KBM-7 (cell line): ENCODE measurements at regions not wholly inside any gene's neighbourhood (a gene's known extent, or its start where the extent isn't known, plus 50 kb on each side); places are given as distances from the start of the nearest gene placed in this dataset.
"Not testable (repeated sequence)": the region's sequence is repeated elsewhere in the genome, so short reads cannot be mapped to it uniquely, and the experiment has no call there.

Experiments used
- DNase-seq: peaks from one replicate; pipeline ENCODE4 v3.0.0-alpha.2; 2015
- in situ Hi-C: fragments of 300-500 bp; cut with MboI; formaldehyde crosslinking; loops from 2 replicates; pipeline ENCODE4 v1.14.3; 2020; ENCODE audit warnings: low sequenced_read_pairs, low pct_unique_long_range_greater_than_20kb, mixed read lengths

DNA sequence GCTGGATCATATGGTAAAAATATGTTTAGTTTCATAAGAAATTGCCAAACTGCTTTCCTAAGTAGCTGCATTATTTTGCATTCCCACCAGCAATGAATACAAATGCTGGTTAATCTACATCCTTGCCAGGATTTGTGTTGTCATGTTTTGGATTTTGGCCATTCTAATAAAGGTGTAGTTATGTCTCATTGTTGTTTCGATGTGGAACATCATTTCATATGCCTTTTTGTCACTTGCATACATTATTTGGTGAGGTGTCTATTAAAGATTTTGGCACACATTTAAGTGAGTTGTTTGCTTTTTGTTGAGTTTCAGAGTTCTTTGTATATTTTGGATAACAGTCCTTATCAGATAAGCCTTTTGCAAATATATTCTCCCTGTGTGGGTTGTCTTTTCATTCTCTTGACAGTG is 299.2 kb upstream of the TFPI start:
- no peak for DNase-seq

DNA sequence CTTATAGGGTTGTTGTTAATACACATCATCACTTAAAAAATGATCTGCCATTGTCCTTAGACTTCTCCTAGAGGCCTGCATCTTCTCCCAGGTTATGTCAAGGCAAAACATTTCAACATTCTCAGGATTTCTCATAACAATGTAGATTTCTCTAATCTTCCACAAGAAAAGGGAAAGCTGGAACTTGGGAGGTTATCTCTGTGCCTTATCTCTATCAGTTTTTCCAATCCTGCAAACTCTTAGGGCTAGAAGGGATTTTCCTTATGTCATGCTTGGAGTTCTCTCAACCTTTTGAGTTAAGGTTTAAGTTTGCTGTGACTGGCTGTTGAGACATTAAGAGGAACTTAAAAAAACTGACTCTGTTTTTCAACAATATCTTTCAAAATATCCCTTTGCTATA is 300.6 kb upstream of the TFPI start:
- in situ Hi-C loops = no loop called here

More for the DNA sequence above, 299.2 kb upstream of the TFPI start:
- in situ Hi-C loops = no loop called here

DNA sequence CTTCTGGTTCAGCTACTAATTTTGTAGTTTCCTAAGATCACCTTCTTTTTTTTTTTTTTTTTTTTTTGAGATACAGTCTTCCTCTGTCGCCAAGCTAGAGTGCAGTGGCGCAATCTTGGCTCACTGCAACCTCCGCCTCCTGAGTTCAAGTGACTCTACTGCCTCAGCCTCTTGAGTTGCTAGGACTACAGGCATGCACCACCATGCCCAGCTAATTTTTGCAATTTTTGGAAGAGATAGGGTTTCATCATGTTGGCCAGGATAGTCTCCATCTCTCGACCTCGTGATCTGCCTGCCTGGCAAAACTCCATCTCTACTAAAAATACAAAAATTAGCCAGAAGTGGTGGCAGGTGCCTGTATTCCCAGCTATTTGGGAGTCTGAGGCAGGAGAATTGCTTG is 301.5 kb upstream of the TFPI start:
- in situ Hi-C loops = no loop called here
- DNase-seq = no peak

More for the DNA sequence above, 300.6 kb upstream of the TFPI start:
- DNase-seq = no peak

DNA sequence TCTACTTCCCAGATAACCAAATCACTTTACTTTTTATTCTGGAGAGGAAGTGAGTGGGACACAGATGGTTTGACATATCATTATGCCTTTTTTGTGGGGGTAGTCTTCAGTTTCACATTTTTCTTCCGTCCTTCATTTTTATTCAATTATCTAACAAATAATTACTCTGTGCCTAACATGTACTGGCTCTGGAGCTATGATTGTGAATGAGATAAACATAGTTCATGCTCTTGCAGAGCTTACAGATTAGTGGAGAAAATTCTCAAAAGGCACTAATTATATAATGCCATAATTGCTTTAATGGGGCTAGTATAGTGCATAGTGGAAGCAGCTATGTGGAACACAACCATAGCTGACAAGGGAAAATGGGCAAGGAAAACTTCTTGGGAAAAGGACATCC is 303.6 kb upstream of the TFPI start:
- DNase-seq = no peak
- in situ Hi-C loops = no loop called here

DNA sequence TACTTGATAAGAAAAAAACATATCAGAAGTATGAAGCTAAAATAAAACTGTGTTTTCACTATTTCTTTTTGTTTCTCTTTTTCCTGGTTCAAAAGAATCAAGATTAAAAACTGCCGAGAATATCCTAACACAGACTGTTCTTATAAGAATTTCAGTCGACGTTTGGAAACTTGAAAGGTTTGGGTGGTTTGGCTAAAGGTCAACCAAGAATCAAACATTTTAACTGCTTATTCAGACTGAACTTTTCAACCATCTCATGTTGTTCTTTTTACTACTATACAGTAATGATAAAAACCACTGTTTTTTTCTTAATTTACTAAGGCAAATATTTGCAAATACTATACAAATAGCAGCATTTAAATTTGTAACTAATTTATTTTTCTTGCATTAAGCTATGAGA is 308.5 kb upstream of the TFPI start:
- in situ Hi-C loops = no loop called here

DNA sequence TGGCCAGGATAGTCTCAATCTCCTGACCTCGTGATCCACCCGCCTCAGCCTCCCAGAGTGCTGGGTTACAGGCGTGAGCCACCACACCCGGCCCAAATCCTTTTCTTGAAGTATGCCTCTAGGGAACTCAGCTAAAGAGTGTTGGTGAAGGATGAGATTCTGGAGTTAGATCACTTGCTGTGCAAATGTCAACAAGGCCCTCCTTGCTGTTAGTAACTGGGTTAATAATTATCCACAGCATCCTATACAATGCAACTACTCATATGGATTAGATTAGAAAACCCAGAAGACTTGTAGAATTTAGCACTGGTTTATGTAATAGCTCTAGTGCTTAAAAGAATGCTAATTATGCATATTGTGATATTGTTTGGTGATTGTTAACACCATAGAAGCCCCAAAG is 310.8 kb upstream of the TFPI start:
- DNase-seq = no peak
- in situ Hi-C loops = no loop called here

More for the DNA sequence above, 308.5 kb upstream of the TFPI start:
- no peak for DNase-seq

DNA sequence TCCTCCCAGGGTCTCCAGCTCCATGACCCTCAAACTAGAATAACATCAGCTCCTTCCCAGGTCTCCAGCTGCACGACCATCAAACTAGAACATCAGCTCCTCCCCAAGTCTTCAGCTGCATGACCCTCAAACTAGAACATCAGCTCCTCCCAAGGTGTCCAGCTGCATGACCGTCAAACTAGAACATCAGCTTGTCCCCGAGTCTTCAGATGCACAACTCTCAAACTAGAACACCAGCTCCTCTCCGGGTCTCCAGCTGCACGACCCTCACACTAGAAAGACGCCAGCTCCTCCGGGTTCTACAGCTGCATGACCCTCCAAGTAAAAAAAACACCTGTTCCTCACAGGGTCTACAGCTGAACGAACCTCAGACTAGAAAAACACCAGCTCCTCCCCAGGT is 312.9 kb upstream of the TFPI start:
- in situ Hi-C loops = no loop called here
- DNase-seq = no peak

DNA sequence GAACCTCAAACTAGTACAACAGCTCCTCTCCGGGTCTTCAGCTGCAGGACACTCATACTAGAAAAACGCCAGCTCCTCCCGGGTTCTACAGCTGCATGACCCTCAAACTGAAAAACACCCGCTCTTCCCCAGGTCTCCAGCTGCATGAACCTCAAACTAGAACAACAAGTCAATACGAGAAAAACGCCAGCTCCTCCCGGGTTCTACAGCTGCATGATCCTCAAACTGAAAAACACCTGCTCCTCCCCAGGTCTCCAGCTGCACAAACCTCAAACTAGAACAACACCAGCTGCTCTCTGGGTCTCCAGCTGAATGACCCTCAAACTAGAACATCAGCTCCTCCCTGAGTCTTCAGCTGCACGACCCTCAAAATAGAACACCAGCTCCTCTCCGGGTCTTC is 315.0 kb upstream of the TFPI start:
- in situ Hi-C loops = no loop called here
- DNase-seq = no peak

DNA sequence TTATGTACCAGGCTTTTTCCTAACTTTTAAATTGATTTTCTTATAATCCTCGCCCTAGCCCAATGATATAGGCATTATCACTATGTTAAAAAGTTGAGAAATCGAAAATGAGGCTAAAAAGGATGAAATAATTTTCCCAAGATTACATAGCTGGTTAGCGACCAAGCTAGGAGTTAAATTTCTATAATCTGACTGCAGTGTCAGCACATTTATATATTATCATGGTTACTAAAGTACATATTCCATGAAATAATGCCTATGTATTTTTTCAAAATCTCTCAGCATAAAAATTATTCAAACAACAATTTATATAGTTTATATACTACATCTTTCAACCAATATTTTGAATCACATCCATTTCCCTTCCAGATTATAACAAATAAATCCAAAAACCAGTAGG is 317.3 kb upstream of the TFPI start:
- in situ Hi-C loops = no loop called here
- no peak for DNase-seq

DNA sequence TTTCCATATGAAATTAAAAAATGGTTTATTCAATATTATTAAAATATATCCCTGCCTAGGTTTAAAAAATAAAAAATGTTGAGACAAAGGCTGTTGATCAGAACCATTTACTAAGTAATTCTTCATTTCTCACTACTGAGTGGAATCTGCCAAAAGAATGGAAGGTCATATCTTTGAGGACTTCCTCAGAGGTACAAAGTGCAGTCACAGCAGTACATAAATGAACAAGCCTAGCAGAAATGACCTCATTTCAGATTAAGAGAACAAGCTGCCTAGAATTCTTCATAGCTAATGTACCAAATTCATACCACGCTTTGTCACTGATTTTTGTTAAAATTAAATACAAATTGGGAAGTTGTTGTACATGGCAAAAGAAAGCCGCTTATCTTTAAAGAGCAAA is 318.9 kb upstream of the TFPI start:
- in situ Hi-C loops = no loop called here
- DNase-seq = no peak

DNA sequence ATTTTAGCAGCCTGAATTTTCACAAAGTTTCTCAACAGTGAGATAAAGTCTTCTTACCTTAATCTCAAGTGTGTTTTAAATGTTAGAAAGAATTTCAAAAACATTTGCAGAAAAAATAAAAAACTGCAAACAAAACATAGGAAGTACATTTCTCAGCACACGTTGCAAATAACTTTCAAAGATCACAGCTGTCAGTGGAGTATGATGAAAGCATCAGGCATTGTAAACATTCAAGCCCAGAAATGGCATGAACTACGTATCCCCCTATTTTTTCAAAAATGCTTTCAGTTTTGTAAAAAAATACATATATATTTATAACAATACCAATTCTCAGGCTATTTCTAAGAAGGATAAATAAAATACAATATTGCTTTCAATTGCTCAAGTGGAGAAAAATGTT is 320.6 kb upstream of the TFPI start:
- DNase-seq = no peak
- in situ Hi-C loops = no loop called here

DNA sequence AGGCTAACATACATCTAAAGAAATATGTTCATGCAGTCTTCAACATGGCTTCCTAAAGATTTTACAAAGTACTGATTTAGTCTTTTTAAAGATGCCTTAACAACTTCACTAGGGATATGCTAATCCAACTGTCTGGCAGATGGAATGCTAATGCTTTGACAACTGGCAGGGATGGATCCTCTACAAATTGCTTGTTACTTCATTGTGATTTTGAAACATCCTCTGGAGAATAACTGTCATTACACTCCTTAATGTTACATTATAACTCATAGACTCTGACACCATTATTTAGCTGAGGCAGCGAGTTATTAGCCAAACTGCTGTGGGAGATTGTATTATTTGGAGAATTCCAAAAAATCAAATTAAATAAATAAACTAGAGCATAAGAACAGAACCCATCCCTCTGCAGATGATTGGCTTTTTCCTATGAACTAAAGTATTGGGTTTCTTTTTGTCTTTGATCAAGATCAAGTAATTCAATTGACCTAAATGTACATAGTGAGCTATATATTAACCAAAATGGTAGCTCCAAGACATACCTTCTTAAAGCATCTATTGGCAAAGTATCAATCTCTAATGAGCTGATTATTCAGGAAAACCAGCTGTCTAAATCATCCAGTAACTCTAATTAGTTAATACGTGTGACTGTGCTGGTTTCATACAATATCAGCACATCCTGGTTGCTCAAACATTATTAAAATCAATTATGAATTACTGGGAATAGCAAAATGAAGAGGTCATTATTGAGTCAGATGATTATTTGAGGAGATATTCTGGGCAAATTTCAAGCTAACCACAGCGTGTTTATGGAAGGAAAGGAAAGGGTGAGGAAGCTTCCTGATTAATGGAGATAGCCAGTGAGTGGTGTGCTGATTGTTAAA is 321.3 kb upstream of the TFPI start:
- in situ Hi-C loops = no loop called here

DNA sequence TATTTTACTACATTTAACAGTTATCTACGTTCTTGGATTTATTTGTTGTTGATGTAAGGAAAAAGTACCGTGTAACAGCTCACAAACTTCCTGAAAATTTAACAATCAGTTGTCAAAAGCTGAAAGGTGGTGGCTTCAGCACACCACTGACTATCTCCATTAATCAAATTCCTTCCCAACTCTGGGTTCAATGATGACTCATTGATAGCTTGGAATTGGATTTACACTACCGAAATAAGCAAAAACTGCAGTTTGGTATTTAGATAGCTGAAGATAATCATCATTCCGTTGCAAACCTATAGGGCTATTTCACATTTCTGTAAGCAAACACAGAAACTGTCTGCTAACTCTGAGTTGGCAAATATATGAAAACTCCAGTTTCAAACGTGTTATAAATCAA is 322.3 kb upstream of the TFPI start:
- DNase-seq = no peak
- in situ Hi-C loops = no loop called here

More for the DNA sequence above, 321.3 kb upstream of the TFPI start:
- no peak for DNase-seq

DNA sequence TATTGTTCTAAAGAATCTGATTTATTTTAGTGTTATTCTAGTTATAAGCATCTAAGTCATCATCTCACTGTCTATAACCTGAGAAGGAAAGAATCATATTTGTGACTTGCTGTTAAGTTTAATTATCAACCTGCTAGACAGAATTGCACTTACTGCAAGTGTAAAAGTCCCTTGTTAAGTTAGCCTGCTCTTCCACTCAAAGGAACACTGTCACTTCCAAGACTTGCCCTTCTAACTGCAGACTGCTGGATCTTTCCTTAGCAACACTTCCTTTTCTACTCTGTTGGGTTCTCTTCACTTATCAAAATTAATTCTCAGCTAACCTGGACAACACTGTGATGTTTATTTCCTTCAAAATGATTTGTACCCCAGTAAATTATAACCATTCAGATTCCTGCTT is 323.2 kb upstream of the TFPI start:
- DNase-seq = no peak
- in situ Hi-C loops = no loop called here

DNA sequence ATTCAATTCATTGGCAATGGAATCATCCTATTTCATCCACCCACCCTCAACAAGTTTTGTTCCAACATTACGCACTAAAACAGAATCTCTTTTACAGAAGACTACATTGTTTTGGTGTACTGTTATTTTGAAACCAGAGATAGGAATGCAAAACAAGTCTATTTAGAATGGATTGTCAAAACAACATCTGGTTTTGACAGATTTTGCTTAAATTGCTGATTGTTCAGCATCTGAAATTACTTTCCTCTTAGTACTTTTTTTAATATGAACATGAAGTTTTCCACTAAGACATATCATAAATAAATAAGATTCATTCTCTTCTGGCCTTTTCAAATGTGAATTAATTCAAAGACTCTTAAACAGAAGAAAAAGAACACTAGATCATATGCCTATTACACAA is 323.9 kb upstream of the TFPI start:
- in situ Hi-C loops = no loop called here
- no peak for DNase-seq

DNA sequence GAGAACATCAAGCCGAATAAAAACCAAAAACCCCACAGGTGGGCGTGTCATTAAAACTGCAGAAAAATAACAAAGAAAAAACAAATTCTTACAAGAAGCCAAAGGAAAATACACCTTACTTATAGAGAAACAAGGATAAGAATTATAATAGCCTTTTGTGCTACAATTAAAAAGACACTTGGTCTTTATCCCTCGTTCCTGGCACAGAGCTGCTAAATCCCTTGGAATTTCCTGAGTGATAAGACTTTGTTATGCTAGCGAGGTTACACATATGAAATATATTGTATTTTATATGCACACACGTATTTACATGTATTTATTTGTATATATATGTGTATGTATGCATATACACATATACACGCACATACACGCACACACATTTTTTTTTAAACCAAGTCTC is 325.3 kb upstream of the TFPI start:
- no peak for DNase-seq
- in situ Hi-C loops = no loop called here

DNA sequence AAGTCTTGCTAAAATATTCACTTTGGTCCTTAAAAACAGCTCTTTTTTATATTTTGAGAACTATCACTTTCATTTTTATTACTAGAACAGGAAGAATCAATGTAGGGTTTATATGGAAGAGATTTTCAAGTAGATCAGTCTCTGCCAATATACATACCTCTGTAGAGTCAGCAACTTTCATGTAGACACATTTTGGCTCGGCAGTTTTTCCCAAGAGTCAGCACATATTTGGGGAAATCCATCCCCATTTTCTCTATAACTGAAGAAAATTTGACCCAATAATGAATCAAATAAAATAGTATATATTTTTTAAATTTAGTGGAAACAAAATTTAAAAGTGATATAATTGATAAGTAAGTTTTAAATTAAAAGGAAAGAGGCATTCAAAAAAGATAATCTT is 329.8 kb upstream of the TFPI start:
- in situ Hi-C loops = no loop called here
- DNase-seq = no peak

DNA sequence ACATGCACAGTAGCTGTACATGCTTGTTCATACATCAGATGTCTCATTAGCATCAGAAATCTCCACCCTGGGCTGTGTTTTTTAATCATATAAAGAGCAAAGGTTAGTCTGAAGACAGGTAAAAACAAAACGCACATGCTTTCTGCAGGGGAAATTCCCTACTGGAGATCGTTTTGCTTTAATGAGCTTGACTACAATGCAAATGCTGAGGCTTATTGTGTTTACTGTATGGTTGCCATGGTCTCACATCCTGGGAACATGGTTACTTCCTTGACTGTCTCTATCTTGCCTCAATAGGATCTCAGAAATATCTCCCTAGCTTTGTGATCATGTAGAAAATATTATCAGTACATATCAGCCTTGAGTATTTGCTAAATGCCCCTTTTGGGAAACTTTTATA is 336.5 kb upstream of the TFPI start:
- in situ Hi-C loops = no loop called here
- DNase-seq = no peak

DNA sequence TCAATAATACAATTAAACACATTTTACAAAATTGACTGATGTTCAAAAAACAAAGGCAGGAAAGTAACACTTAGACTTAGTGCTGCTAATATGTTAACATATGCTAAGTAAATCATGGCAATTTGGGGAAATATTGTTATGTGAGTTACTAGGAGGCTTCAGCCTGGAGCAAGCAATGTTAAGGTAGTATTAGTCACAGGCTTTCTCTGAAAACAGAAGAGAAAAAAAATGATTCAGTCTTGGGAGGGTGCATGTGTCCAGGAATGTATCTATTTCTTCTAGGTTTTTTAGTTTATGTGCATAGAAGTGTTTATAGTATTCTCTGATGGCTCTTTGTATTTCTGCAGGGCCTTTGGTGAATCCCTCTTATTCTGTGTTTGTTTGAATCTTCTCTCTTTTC is 345.8 kb upstream of the TFPI start:
- DNase-seq = no peak
- in situ Hi-C loops = no loop called here

DNA sequence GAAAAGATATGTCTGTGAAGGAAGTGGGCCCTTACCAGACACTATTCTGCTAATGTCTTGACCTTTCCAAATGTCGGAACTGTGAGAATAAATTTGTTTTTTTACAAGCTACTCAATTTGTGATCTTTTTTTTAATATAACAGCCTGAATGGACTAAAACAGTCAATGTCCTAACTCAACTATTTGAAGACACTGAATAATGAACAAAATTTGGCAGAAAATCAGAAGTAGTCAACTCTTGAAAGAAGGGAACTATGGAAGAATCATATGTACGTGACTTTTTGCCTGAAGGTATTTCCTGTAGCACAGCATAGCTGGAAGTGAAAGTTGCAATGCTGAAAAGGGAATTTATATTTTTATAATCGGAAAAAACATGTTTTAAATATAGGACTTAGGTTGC is 351.8 kb upstream of the TFPI start:
- in situ Hi-C loops = no loop called here
- no peak for DNase-seq

DNA sequence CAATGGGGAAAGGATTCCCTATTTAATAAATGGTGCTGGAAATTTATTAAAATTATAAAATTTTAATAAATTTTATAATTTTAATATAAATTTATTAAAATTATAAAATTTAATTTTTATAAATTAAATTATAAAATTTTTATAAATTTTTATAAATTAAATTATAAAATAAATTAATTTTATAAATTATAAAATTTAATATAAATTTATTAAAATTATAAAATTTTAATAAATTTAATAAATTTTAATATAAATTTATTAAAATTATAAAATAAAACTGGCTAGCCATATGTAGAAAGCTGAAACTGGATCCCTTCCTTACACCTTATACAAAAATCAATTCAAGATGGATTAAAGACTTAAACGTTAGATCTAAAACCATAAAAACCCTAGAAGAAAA is 356.7 kb upstream of the TFPI start:
- DNase-seq, in situ Hi-C loops: not testable (repeated sequence)
